Brain microvascular endothelial cell (primary cell): ENCODE measurements at regions not wholly inside any gene's neighbourhood (a gene's known extent, or its start where the extent isn't known, plus 50 kb on each side); places are given as distances from the start of the nearest gene placed in this dataset.

Experiments used
- DNase-seq: peaks from one replicate; pipeline ENCODE4 v3.0.0-alpha.2; 2020
- H3K27ac ChIP-seq: fragments of 250-450 bp; sonication (Bioruptor Pico); 2 replicates; pipeline ENCODE4 v1.5.1; 2020; ENCODE audit warnings: mild to moderate bottlenecking, moderate library complexity
- H3K27me3 ChIP-seq: fragments of 250-450 bp; sonication (Bioruptor Pico); replicated peaks from 2 replicates; pipeline ENCODE4 v1.5.1; 2020; ENCODE audit warnings: mild to moderate bottlenecking
- H3K36me3 ChIP-seq: fragments of 250-450 bp; sonication (Bioruptor Pico); replicated peaks from 2 replicates; pipeline ENCODE4 v1.5.1; 2020; ENCODE audit warnings: mild to moderate bottlenecking
- H3K4me3 ChIP-seq: 2 replicates; pipeline ENCODE4 v1.5.1; 2011; ENCODE audit warnings: low read depth, mild to moderate bottlenecking, control low read depth, low read length, moderate library complexity
- in situ Hi-C: cut with HindIII; loops from 2 replicates; pipeline ENCODE4 v1.10.0; 2017; ENCODE audit warnings: low sequenced_read_pairs, low pct_ligation_motif_present
- TF ChIP-seq, protein P1 (sequence below): IDR thresholded peaks from 2 replicates; pipeline ENCODE4 v1.5.1; 2011; ENCODE audit warnings: low read depth, mild to moderate bottlenecking, moderate library complexity, low read length, control low read depth, inconsistent platforms; ENCODE audit errors: missing control alignments

DNA sequence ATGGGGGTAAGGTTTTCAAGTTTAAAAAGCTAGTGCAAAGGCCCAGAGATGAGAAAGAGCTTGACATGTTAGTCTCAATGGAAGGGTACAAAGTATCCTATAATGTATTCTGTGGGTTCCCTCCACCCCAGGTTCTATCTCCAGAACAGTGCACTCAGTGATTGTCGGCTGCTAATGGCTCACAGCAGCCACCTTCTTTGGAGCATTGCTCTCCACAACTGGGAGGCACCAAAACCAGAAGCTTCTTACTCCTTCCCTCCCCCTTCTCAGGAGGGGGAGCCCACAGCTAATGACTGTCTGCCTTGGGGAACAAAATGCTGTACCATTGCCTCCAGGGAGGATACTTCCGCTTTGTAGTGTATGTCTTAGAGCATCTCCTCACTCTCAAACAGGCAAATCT, 439.4 kb upstream of the RBMS3 start:
- Histone ChIP-seq H3K4me3 (no peak overlapping the region), H3K27ac (no peak overlapping the region), H3K36me3 (no peaks in the 10 kb centered on the region), H3K27me3 (no peaks in the 10 kb centered on the region)
- DNase-seq = no peak
- in situ Hi-C loops = no loop called here
- TF ChIP-seq, protein P1, sequence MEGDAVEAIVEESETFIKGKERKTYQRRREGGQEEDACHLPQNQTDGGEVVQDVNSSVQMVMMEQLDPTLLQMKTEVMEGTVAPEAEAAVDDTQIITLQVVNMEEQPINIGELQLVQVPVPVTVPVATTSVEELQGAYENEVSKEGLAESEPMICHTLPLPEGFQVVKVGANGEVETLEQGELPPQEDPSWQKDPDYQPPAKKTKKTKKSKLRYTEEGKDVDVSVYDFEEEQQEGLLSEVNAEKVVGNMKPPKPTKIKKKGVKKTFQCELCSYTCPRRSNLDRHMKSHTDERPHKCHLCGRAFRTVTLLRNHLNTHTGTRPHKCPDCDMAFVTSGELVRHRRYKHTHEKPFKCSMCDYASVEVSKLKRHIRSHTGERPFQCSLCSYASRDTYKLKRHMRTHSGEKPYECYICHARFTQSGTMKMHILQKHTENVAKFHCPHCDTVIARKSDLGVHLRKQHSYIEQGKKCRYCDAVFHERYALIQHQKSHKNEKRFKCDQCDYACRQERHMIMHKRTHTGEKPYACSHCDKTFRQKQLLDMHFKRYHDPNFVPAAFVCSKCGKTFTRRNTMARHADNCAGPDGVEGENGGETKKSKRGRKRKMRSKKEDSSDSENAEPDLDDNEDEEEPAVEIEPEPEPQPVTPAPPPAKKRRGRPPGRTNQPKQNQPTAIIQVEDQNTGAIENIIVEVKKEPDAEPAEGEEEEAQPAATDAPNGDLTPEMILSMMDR = no peak

DNA sequence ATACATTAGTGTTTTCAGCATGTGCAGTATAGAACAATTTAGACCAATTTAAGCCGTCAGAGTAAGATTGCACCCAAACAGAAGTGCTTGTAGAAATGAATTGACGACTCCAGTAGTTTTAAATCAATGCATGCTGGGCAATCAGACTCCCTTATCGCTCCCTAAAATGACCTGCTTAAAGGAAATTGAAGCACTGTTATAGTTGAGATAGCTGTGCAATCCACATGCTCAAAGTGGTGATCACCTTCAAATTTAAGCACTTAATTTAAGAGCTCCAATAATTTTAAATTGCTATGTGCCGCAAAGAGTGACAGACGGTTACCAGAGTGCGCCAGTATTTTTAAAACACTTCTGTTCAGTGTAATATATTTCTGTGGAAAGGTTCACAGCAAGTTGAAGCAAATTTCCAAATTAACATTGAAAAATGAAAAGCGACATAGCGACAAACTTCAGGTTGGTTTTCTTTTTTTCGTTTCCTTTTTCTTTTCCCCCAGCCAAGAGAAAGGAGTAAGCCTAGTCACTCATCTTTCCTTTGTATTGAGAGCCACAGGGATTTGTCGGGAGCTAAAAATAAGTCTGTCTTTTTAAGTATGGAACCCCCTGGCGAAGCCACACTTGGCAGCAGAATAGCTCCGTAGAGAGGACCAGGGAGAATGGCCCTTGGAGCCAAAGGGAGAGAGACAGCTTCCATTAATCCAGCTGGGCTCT, 436.4 kb upstream of the RBMS3 start:
- no peak for DNase-seq
- H3K4me3 ChIP-seq = no peak overlapping the region
- no peak overlapping the region for H3K27ac ChIP-seq
- no peaks in the 10 kb centered on the region for H3K36me3 ChIP-seq
- TF ChIP-seq, protein P1 = no peak
- H3K27me3 ChIP-seq = no peaks in the 10 kb centered on the region
- in situ Hi-C loops = no loop called here

DNA sequence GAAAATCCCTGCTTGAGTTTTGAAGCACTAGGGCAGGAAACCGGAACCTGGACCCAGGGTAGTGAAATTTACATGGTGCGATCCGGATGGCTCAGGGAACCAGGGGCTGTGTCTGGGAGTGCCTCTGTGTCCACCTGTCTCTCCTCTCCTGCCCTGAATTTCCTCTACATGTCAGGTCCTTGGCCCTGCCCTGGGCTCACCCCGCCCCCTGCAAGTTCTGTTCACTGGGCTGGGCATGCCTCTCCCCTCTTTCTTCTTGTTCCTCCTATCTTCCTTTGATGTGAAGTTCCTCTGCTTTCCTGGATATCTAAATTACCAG, 435.9 kb upstream of the RBMS3 start:
- in situ Hi-C loops = no loop called here
- TF ChIP-seq, protein P1 = no peak

DNA sequence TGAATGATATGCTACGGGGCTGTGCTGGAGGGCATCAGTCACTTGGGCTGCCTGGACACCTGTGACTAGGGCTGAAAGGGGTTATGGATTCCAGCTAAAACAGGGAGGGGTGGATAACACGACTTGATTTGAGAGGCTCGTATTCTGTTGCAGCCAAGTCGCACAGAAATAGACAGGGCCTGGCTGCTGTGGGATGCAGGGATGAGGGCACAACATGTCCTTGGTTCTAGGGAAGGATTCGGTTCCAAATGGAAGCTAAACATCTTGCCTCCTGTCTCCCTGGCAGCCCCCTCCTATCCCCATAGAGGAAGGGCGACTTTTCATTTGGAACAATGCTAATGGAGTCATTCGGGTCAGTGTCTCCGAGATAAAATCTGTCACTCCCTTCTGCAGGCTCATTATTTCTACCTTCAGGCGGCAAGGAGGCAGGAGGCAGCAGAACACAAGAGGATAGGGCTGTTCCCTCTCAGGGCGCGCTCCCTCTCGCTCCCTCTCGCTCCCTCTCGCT, 433.8 kb upstream of the RBMS3 start:
- in situ Hi-C loops = no loop called here

More for the DNA sequence above, 435.9 kb upstream of the RBMS3 start:
- Histone ChIP-seq H3K4me3 (no peak overlapping the region), H3K27ac (no peak overlapping the region), H3K36me3 (no peaks in the 10 kb centered on the region), H3K27me3 (no peaks in the 10 kb centered on the region)
- no peak for DNase-seq

DNA sequence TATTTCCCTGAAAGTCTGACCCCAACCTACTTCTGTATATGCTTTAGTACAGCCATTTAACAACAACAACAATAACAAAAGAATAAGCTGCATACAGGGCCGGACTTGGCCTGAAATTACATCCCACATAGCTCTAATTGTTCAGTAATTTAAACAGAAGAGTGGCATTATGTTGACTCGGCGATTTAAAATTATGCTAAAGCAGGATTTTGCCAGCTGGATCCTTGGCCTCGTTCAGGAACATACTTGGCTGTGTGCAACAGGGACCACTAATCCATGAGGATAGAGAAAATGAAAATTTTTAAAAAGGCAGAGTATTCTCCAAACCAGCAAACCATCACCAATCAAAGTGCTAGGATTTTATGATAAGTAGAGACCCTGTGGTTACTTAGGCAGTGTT, 433.1 kb upstream of the RBMS3 start:
- H3K36me3 ChIP-seq = no peaks in the 10 kb centered on the region
- in situ Hi-C loops = no loop called here
- TF ChIP-seq, protein P1 = no peak
- no peak overlapping the region for H3K4me3 ChIP-seq
- DNase-seq = no peak
- no peak overlapping the region for H3K27ac ChIP-seq
- no peaks in the 10 kb centered on the region for H3K27me3 ChIP-seq

More for the DNA sequence above, 433.8 kb upstream of the RBMS3 start:
- Histone ChIP-seq H3K4me3 (no peak overlapping the region), H3K27ac (no peak overlapping the region), H3K27me3 (no peaks in the 10 kb centered on the region), H3K36me3 (no peaks in the 10 kb centered on the region)
- no peak for DNase-seq
- TF ChIP-seq, protein P1 = no peak

DNA sequence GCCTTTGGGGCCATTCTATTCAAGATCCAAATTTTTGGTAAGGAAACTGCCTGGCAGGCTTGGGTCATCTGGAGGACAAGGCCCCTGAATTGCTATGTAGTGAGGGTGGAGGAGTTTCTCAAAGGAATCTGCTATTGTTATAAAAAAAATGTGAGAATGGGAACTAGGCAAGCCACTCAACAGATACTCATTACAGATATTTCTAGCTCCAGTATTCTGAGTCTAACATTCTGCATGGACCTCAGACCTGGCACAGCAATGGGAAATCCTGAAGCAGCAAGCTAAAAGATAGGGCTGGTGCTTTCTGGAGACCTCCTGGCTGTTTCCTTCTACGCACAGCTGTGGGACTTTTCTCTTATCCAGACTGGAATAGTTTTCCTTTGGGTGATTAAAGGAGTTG, 430.7 kb upstream of the RBMS3 start:
- H3K4me3 ChIP-seq = no peak overlapping the region
- DNase-seq = no peak
- no peaks in the 10 kb centered on the region for H3K36me3 ChIP-seq
- TF ChIP-seq, protein P1 = no peak
- H3K27me3 ChIP-seq = no peaks in the 10 kb centered on the region
- in situ Hi-C loops = no loop called here
- H3K27ac ChIP-seq = no peak overlapping the region
